Dermis microvascular lymphatic vessel endothelial cell (primary cell): ENCODE measurements at regions not wholly inside any gene's neighbourhood (a gene's known extent, or its start where the extent isn't known, plus 50 kb on each side); places are given as distances from the start of the nearest gene placed in this dataset.
A peak's percentile ranks its signal among the peaks of the same experiment; 100 is the strongest.
"Not testable (repeated sequence)": the region's sequence is repeated elsewhere in the genome, so short reads cannot be mapped to it uniquely, and the experiment has no call there.

Experiments
- DNase-seq, 2 donors: peaks; one replicate each; pipeline versions ENCODE4 v3.0.0 to v3.0.0-alpha.2; 2010; ENCODE audit warnings: low read depth in 2 of 2

GRCh38 chr15:75792236-75792635, 51.0 kb upstream of the UBE2Q2 start:
- not testable (repeated sequence) for DNase-seq

- no peak for DNase-seq
Observed at GRCh38 chr15:75791337-75791713, 51.9 kb upstream of the UBE2Q2 start.

- DNase-seq, result no peak
Observed at GRCh38 chr15:75790631-75791336, 52.5 kb upstream of the UBE2Q2 start.

- DNase-seq, result no peak
Observed at GRCh38 chr15:75786575-75786947, 56.7 kb upstream of the UBE2Q2 start.

GRCh38 chr15:75785771-75786574, 57.3 kb upstream of the UBE2Q2 start:
- DNase-seq, result peak in 1 of 2 donors; percentile 33

- not testable (repeated sequence) for DNase-seq
Observed at GRCh38 chr15:75784511-75785480, 58.5 kb upstream of the UBE2Q2 start.

GRCh38 chr15:75783566-75783965, 59.7 kb upstream of the UBE2Q2 start:
- DNase-seq, result not testable (repeated sequence)

- no peak for DNase-seq
Observed at GRCh38 chr15:75782926-75783325, 60.3 kb upstream of the UBE2Q2 start.

- not testable (repeated sequence) for DNase-seq
Observed at GRCh38 chr15:75780995-75781394, 62.3 kb upstream of the UBE2Q2 start.

GRCh38 chr15:75779504-75779903, 63.7 kb upstream of the UBE2Q2 start:
- no peak for DNase-seq

- not testable (repeated sequence) for DNase-seq
Observed at GRCh38 chr15:75776871-75777610, 64.4 kb upstream of the CSPG4 start.

GRCh38 chr15:75776065-75776423, 63.4 kb upstream of the CSPG4 start:
- DNase-seq, result no peak

- no peak for DNase-seq
Observed at GRCh38 chr15:75775296-75776064, 62.8 kb upstream of the CSPG4 start.

GRCh38 chr15:75773974-75774373, 61.3 kb upstream of the CSPG4 start:
- not testable (repeated sequence) for DNase-seq

- not testable (repeated sequence) for DNase-seq
Observed at GRCh38 chr15:75771054-75771453, 58.4 kb upstream of the CSPG4 start.

- no peak for DNase-seq
Observed at GRCh38 chr15:75770131-75770530, 57.5 kb upstream of the CSPG4 start.

GRCh38 chr15:75768526-75768925, 55.9 kb upstream of the CSPG4 start:
- not testable (repeated sequence) for DNase-seq

GRCh38 chr15:75765551-75766305, 53.1 kb upstream of the CSPG4 start:
- not testable (repeated sequence) for DNase-seq

- not testable (repeated sequence) for DNase-seq
Observed at GRCh38 chr15:75764845-75765550, 52.4 kb upstream of the CSPG4 start.
